Vagina (tissue), 2 donors: ENCODE measurements at regions not wholly inside any gene's neighbourhood (a gene's known extent, or its start where the extent isn't known, plus 50 kb on each side); places are given as distances from the start of the nearest gene placed in this dataset.

Source experiments
- POLR2A ChIP-seq, 2 donors: fragments of 450-650 bp; IDR thresholded peaks; one replicate each; pipeline ENCODE4 v1.6.1; 2017; ENCODE audit warnings: antibody characterized with exemption in 2 of 2, mild to moderate bottlenecking in 2 of 2, moderate library complexity in 2 of 2
- POLR2AphosphoS5 ChIP-seq, 2 donors: sonication (generic); formaldehyde crosslinking; IDR thresholded peaks; one replicate each; pipeline ENCODE4 v1.9.0; 2017; ENCODE audit warnings: antibody characterized with exemption in 2 of 2, mild to moderate bottlenecking in 2 of 2, low read depth in 1 of 2; ENCODE audit not compliant: insufficient read depth in 1 of 2
- TF ChIP-seq, protein P1 (sequence below), 3 experiments: fragments of 450-650 bp in 2 of 3; fragments of 200-600 bp in 1 of 3; sonication (generic) in 1 of 3; IDR thresholded peaks; one replicate each; pipeline ENCODE4 v1.5.1; 2017 to 2019; ENCODE audit warnings: antibody characterized with exemption in 3 of 3, mild to moderate bottlenecking in 2 of 3, moderate library complexity in 2 of 3

DNA sequence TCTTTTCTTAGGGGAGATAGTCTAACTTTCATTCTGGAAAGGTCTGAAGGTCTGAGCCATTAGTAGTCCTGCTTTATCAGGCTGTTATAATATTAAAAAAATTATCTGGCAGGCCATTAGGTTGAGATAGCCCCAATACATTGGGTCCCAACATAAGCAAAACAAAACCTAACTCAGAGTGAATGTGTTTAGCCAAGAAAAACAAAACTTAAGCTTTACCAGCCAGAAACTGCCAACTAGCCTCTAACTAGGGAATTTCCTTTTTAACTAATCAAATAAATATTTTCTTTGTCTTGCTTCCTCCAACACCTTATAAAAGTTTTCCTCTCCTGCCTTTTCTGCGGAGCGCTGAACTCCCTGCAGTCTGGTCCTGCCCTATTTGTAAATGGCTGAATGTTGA is 1137.7 kb upstream of the CNTN5 start:
- TF ChIP-seq, protein P1, sequence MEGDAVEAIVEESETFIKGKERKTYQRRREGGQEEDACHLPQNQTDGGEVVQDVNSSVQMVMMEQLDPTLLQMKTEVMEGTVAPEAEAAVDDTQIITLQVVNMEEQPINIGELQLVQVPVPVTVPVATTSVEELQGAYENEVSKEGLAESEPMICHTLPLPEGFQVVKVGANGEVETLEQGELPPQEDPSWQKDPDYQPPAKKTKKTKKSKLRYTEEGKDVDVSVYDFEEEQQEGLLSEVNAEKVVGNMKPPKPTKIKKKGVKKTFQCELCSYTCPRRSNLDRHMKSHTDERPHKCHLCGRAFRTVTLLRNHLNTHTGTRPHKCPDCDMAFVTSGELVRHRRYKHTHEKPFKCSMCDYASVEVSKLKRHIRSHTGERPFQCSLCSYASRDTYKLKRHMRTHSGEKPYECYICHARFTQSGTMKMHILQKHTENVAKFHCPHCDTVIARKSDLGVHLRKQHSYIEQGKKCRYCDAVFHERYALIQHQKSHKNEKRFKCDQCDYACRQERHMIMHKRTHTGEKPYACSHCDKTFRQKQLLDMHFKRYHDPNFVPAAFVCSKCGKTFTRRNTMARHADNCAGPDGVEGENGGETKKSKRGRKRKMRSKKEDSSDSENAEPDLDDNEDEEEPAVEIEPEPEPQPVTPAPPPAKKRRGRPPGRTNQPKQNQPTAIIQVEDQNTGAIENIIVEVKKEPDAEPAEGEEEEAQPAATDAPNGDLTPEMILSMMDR (IDR thresholded peaks at IDR 0.05) = no peak
- no peak for TF ChIP-seq POLR2A (IDR thresholded peaks at IDR 0.05)
- no peak for TF ChIP-seq POLR2AphosphoS5 (IDR thresholded peaks at IDR 0.05; ENCODE audit: insufficient read depth in 1 of 2, low read depth in 1 of 2)
